ENCODE measurements at regions not wholly inside any gene's neighbourhood (a gene's known extent, or its start where the extent isn't known, plus 50 kb on each side); places are given as distances from the start of the nearest gene placed in this dataset.
"Not testable (repeated sequence)": the region's sequence is repeated elsewhere in the genome, so short reads cannot be mapped to it uniquely, and the experiment has no call there.

DNA sequence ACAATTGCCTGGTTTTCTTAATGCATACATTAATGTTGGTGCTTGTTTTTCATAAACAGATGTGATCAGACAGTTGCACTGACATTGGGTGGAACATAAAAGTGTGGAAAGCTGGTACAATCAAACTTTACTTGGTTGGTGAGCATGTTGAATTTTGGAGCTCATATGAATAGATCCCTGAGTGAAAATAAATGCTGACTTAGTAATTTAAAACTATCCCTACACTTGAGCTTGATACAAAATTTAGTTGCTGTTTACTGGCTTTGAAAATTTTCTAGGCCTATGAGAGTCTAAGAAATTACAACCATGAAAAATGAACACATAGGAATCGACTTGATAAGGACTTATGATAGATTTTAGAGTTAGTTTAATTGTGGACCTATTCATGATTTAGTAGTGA is 551.8 kb upstream of the PABPC4L start:
- DNase-seq (ENCODE audit: extremely low read depth, low read depth), result no peak

DNA sequence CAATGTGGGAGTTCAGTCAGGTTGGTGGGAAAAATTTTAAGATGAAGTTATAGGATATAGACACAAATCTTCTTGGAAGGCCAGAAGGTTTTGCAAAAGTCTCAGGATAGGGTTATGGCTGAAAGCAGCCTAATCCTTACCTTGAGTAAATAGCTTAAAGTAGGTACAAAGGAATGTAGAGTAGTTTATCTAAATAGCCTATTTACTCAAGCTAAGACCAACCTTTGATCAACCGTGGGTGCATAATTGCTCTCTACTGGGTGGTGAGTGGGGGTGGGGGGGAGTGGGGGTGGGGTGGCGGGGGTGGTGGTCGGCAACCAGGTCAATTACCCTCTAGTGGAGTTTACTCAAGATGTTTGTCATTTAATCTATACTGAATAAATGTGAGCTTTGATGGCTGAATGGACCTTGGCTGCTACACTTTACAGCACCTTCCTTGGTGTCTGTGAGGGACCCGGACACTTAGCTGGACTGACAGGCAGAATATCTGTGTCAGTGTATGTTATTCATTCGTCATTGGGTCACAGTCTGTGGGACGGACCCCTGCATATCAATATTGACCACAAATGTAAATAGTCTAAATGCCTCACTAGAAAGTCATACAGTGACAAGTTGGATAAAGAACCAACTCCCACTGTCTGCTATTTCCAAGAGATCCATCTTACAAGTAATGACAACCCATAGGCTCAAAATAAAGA is 545.7 kb upstream of the PABPC4L start:
- no peak for DNase-seq (ENCODE audit: extremely low read depth, low read depth)

DNA sequence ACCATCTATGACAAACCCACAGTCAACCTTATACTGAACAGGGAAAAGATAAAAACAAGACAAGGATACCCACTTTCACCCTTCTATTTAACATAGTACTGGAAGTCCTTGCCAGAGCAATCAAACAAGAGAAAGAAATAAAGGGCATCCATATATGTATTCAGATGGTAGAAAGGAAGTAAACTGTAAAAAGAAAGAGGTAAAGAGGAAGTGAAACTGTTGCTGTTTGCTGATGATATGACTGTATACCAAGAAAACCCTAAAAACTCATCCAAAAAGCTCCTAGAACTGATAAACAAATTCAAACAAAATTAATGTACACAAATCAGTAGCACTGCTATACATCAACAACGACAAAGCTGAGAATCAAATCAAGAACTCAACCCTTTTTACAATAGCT is 538.7 kb upstream of the PABPC4L start:
- no peak for DNase-seq (ENCODE audit: extremely low read depth, low read depth)

DNA sequence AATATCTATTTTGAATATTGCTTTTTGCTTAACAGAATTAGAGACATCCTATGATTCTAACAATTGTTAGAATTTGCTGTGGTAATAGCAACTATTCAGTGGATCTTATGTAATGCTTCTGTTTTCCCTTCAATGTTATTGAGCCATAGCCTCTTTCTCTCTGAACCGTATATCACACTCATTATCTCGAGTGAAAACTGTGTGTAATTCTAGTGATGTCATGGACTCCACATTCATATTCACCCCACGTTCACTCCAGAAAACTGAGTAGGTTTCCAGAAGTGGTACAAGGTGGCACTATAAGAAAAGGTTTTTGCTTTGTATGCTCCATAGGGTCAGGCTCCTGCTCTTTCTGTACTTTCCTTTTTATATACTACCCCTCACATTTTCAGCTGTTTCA is 534.3 kb upstream of the PABPC4L start:
- no peak for DNase-seq (ENCODE audit: extremely low read depth, low read depth)

DNA sequence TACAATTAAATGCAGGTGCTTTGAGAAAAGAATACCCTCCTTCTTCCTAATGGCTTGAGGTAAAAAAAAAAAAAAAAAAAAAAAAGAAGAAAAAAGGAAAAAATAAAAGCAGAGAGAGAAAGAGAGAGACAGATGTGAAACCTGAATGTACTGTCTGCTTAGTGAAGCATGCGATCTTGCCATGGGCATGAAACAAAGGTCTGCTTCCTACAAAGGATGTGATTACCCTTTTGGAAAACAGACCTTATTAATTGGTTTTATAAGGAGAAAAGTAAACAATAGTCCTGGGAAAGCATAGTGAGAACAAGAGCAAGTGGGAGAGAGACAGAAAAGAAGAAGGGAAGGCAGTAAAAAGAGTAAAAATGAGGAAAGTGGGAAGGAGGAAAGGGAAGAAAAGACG is 526.1 kb upstream of the PABPC4L start:
- no peak for DNase-seq (ENCODE audit: extremely low read depth, low read depth)

DNA sequence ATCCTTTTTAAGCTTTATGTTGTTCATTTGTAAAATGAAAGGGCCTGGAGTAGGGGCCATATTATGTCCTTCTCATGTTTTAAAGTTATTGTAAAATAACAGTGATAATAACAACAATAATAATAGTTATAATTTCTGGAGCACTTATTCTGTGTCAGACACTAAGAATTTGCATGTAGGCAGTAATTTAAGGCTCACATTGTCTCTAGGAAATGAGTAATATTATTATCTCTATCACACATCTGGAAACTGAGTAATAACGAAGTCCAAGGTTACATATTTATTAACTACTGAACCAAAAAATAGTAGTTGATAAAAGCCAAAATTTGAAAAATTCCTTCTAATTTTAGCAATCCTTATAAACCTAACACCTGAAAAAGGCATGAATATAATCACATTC is 520.7 kb upstream of the PABPC4L start:
- no peak for DNase-seq (ENCODE audit: extremely low read depth, low read depth)

DNA sequence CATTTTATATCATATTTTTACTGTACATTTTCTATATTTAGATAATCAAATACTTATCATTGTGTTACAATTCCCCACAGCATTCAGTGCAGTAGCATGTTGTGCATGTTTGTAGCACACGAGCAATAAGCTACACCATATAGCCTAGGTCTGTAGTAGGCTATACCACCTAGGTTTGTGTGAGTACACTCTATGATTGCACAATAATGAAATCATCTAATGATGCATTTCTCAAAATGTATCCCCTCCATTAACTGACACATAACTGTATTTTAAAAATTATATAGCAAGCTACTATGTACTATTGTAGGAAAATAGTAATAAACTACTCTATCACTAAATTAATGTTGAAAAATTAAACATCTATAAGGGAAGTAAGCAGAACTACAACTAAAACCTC is 518.4 kb upstream of the PABPC4L start:
- DNase-seq (ENCODE audit: extremely low read depth, low read depth), result no peak

DNA sequence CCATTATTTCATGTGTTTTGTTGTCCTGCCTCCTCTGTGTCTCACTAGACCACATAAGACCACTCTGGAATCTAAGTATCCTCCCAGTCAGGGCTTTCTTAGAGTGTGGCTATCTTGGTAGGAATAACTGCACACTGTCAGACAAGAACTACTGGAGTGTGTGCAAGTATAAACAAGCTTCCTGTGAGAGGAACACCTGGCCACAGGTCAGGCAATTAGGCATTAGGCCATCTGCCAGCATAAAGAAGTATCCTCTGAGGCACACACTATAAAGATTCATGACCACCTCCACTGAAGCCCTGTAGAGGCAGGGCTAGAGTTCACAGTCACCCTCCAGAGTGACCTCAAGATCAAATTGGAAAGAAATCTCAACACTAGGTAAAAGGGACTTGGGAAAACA is 507.0 kb upstream of the PABPC4L start:
- DNase-seq (ENCODE audit: extremely low read depth, low read depth), result no peak

DNA sequence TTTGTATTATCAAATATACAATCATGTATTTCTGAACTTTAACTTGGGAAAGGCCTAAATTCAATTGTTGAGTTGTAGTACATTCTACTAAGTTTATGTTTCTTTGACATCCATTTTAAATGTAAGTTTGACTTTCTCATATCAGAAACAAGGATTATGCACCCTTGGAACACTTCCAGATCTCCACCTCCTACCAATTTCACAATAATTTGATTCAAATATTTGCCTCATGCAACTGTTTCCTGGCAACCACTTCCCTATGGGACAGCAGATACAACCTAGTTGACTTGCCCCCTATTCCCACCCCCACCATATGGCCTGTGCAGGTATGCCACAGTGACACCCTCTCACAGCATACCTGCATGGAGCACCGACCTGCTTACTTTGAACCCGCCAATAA is 506.4 kb upstream of the PABPC4L start:
- no peak for DNase-seq (ENCODE audit: extremely low read depth, low read depth)

DNA sequence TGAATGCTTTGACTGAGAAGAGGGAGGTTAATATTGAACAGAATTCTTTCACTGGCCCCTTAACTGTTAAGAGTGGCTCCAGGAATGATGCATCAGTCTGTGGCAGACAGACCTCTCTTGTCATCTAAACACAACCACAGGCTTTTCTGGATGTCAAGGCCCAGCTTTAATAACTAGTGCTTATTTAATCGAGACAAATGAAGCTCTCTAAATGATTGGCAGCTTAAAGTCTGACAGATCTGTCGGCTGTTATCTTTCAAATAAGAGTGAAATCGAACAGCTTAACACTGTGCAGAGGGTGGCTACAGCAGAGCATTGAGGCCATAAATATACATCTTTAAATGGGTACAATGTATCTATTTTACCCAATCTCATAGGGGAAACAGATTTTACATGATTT is 500.8 kb upstream of the PABPC4L start:
- DNase-seq (ENCODE audit: extremely low read depth, low read depth), result no peak

DNA sequence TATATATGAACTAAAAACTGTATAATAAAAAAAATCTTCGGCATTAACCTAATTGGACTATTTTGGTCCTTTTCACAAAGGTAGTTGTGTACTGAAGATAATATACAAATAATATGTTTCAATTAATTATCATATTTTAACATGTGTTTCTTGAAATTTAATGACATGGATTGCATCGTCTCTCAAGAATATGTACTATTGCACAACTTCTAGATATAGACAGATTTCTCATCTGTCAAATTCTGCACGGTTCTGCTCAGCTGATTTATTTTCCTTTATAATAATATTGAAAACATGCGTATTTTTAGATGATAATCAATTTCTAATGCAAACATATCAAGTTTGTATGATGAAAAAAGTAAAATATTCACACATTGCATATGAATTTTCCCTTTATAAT is 498.7 kb upstream of the PABPC4L start:
- no peak for DNase-seq (ENCODE audit: extremely low read depth, low read depth)

DNA sequence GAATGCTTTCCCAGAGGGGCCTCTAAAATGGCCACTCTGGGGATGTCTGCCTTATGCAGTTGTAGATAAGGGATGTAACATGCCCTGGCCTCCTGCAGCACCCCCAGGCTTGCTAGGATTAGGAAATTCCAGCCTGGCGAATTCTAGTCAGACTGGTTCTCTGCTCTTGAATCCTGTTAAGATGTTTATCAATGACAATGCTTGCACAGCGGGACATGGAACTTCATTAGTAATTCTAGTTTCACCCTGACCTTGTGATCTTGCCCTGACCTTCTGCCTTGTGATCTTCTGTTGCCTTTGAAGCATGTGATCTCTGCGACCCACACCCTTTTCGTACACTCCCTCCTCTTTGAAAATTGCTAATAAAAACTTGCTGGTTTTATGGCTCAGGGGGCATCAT is 497.2 kb upstream of the PABPC4L start:
- DNase-seq (ENCODE audit: extremely low read depth, low read depth), result not testable (repeated sequence)

DNA sequence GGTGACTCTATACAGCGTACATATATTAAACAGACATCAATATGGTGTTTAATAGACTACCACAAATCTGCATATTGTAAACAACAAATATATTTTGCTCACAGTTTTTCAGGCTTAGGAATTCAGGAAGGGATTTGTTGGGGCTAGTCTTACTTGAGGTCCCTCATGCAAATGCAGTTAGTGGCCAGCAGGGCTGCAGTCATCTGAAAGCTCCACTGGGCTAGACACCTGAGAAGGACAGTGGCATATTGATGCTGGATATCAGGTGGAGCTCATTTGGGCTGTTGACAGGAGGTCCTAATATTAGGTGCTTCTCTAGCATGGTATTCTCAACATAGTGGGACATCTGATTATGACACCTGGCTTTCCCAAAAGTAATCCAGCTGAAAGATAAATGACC is 493.8 kb upstream of the PABPC4L start:
- DNase-seq (ENCODE audit: extremely low read depth, low read depth), result no peak

DNA sequence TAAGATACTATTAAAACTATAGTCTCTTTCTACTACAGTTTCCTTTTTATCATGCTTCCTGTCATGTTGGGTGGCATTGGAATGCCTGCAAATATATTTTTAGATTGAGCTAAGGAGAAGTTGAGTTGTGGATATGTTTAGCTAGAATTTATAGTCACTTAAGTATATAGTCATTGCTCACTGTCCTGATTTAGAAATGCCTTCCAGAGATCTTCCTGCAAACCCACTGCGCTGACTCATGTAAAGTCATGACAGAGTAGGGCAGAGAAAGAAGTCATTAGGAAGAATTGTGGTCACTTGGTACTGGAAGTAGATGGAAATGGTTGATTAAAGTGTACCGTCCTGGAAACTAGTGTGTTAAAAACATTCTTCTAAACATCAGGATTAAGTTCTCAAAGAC is 490.3 kb upstream of the PABPC4L start:
- no peak for DNase-seq (ENCODE audit: extremely low read depth, low read depth)

DNA sequence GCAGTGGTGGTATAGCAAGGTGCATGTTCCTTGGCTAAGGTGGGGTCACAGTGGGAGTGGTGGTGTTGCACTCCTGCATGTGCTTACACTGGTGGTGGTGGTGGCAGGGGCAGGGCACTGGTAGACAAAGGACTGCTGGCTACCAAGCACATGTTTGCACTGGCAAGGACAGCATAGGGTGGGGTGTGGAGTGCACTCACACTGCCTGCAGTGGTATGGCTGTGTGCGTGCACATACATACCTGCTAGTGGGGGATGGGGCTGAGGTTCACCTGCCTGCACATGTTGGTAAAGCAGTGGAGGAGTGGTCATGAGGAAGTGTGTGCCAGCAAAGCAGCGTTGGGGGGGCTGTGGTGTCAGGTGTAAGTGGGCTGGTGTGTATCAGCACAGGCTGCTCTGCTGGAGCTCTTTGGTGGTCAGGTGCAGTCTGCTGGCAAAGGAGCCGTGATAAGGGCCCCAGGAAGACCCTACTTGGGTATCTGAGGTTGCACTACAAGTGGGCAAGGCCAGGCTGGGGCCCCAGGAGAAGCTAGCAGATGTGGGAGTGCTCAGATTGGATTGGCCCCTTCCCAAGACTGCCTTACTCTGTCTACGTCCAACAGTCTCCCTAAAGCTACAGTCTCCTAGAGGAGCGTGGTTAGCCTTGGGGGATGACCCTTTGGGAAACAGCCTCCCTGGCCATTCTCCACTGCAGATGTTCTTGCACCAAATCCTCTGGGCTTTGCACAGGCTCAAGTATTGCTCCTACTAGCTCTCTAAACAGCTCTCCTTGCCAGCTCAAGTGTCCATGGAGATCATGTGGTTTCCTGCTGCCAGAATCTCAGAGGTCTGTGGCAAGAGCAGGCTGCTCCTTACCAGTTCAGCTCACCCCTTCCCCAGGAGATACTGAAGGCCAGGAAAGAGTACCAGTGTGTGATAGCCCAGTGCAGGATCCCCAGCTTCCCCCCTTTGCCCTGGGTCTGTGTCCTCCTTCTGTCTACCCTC is 486.3 kb upstream of the PABPC4L start:
- DNase-seq (ENCODE audit: extremely low read depth, low read depth), result no peak

DNA sequence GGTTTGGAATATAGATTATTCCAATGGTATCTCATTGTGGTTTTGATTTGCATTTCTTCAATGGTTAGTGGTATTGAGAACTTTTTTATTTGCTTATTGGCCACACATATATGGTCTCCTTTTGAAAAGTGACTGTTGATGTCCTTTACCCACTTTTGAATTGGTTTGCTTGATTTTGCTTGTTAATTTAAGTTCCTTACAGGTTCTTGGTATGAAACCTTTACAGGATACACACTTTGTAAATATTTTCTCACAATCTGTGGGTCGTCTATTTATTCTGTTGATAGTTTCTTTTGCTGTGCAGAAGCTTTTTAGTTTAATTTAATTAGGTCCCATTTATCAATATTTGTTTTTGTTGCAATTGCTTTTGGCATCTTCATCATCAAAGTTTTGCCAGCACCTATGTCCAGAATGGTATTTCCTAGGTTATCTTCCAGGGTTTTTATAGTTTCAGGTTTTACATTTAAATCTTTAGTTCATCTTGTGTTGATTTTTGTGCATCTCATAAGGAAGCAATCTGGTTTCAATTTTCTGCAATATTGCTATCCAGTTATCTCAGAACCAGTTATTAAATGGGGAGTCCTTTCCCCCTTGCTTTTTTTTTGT is 475.7 kb upstream of the PABPC4L start:
- no peak for DNase-seq (ENCODE audit: extremely low read depth, low read depth)

DNA sequence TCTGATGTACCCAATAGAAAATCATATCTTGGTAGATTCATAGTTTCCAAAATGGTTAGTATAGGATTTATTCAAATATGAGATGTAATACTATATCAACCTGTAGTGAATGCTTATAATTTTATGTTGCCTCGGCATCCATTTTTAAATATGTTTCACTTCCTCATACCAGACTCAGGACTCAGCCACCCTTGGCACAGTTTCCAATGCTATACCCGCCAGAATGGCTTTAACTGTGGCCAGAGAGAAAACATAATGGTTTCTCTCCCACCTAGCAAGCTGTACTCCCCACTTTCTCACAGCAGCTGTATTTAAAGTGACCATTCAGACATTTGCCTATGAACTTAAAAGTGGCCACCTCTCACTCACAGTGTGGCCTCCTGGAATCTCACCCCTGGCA is 466.6 kb upstream of the PABPC4L start:
- DNase-seq (ENCODE audit: extremely low read depth, low read depth), result no peak

DNA sequence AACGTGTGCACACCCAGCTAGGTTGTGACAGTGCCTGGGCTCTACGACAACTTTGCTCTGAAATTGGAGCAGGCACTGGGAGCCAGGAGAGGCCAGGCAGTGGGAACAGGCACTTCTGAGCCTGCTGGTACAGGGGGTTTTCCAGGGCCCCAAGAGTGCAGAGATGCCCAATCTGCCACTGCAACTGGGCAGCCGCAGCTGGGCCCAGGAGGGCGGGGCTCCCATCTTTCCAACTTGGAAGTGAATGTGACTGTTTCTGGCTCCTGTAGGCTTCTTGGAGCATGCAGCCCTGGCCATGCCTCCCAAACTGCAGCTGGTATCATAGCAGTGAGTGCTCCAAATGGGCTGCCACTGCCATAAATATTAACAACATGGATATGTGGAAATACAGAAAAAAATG is 465.1 kb upstream of the PABPC4L start:
- no peak for DNase-seq (ENCODE audit: extremely low read depth, low read depth)

DNA sequence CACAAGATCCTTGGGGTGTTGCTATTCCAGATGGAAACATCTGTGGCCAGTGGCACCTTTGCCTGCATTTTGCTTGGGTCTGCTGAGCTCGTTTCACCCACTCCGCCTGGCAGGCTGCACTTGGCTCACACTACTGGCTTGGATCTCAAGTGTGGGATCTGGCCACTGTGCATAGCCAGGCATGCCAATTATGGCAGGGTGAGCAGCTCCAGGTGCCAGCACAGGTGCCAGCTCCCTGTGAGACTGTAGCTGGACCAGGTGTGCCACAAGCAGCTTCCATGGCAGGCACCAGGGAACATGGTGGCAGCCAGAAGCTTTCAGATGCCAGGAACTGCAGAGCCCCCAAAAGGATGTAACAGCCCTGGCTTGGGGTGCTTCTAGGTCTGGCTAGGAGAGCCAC is 463.8 kb upstream of the PABPC4L start:
- DNase-seq (ENCODE audit: extremely low read depth, low read depth), result no peak

DNA sequence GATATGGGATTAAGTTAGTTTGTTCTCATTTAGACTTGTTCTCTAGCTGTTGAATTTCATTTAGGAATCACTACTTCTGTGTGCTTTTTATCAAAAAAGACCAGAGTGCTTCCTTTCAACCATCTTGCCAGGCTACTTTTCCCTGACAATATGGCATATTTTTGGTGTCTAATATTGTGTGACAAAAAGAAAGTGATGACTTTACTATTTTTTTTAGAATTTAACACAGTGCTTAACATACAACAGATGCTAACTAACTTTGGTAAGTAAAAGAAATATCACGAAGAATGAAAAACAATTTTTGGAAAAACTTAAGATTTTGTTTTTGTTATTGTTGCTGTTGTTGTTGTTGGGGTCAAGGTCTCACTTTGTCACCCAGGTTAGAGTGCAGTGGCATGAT is 462.2 kb upstream of the PABPC4L start:
- no peak for DNase-seq (ENCODE audit: extremely low read depth, low read depth)

DNA sequence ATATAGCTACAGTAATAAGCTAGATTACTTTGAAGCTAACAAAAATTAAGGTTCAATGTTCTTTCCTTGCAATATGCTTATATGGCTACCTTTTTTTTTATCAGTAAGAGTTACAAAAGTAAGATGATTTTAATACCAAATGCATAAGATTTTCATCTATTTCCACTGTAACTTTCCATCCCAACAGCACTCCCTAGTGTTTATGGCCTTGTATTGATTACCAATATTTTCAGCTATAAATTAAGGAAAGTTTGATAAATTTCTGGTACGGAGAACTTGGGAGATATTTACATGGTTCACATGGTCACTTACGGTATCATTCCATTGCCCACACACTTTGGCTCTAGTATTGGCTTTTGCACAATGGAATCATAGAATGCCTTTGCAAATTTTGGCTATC is 448.9 kb upstream of the PABPC4L start:
- no peak for DNase-seq (ENCODE audit: extremely low read depth, low read depth)

DNA sequence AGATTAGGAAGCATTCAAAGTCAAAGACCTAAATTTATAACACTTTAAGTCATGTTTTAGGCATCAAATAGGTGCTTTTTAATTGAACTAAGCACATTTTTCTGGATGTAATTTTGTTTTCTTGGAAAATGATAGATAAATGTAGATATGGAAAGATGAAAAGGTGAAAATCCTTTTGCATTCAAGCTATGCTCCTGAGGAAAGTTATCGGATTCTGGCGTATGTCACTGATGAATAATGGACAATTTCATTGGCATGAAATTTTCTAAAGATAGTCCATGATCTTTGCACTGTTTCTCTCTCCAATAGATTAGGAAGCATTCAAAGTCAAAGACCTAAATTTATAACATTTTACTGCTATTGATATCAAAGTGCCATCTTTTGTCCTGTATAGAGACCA is 444.2 kb upstream of the PABPC4L start:
- no peak for DNase-seq (ENCODE audit: extremely low read depth, low read depth)

Data from NCI-H460 (cell line).